ENCODE measurements at regions not wholly inside any gene's neighbourhood (a gene's known extent, or its start where the extent isn't known, plus 50 kb on each side); places are given as distances from the start of the nearest gene placed in this dataset.

- TF ChIP-seq POLR2A (IDR thresholded peaks at IDR 0.05): no peak
- TF ChIP-seq, protein P1, sequence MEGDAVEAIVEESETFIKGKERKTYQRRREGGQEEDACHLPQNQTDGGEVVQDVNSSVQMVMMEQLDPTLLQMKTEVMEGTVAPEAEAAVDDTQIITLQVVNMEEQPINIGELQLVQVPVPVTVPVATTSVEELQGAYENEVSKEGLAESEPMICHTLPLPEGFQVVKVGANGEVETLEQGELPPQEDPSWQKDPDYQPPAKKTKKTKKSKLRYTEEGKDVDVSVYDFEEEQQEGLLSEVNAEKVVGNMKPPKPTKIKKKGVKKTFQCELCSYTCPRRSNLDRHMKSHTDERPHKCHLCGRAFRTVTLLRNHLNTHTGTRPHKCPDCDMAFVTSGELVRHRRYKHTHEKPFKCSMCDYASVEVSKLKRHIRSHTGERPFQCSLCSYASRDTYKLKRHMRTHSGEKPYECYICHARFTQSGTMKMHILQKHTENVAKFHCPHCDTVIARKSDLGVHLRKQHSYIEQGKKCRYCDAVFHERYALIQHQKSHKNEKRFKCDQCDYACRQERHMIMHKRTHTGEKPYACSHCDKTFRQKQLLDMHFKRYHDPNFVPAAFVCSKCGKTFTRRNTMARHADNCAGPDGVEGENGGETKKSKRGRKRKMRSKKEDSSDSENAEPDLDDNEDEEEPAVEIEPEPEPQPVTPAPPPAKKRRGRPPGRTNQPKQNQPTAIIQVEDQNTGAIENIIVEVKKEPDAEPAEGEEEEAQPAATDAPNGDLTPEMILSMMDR (IDR thresholded peaks at IDR 0.05): no peak
- H3K4me3 ChIP-seq (replicated peaks in 1 of 3): no peak overlapping the region
- no peaks in the 10 kb centered on the region for H3K4me1 ChIP-seq
- DNase-seq: no peak
- no peak overlapping the region for H3K27ac ChIP-seq
- no peaks in the 10 kb centered on the region for H3K9me3 ChIP-seq
- intact Hi-C loops (cut with DNase I): no loop called here
- 58 to 63% methylated on average over 10 of the region's 10 CpGs for WGBS, 2 donors
- no peaks in the 10 kb centered on the region for H3K27me3 ChIP-seq
- H3K36me3 ChIP-seq: no peaks in the 10 kb centered on the region
Measured at GRCh38 chr14:61125867-61126572, 145.0 kb downstream of the SLC38A6 start.

DNA sequence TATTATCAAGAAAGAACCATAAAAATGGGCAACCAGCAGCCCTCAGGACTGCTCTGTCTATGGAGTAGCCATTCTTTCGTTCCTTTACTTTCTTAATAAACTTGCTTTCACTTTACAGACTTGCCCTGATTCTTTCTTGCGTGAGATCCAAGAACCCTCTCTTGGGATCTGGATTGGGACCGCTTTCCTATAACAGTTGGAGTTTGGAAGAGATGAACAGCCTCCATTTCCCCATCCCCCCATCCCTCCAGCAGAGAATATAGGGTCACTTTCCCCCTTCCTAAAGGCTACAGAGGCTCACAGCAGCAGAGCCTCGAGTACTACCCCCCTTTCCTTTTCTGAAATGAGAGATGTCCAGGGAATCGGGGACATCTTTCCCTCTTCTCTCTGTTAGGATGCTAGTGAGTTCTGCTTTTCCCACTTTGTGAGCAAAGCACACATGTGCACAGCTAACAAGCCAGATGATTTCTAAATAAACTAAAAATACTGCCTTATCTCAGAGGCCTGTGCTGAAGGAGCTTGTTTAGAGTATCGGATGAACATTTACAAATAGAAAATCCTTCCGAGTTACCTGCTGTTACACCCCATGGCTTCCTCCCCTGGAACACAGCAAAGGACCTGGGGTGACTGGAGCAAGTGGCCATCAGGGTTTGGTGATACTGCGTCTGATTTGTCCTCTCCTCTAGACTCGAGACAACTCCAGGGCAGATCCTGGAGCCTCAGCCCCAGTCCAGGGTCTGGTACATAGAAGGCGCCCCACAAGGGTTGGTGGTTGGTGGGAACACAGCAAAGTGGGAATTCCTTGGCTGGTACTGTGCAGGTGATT is 144.2 kb downstream of the SLC38A6 start:
- Histone ChIP-seq H3K27ac (no peak overlapping the region), H3K36me3 (no peaks in the 10 kb centered on the region), H3K4me1 (no peaks in the 10 kb centered on the region), H3K9me3 (no peaks in the 10 kb centered on the region), H3K4me3 (replicated peaks in 1 of 3) (no peak overlapping the region), H3K27me3 (no peaks in the 10 kb centered on the region)
- no peak for DNase-seq
- TF ChIP-seq, protein P1 (IDR thresholded peaks at IDR 0.05): no peak
- TF ChIP-seq POLR2A (IDR thresholded peaks at IDR 0.05): no peak
- intact Hi-C loops (cut with DNase I): no loop called here
- WGBS, 2 donors: 72 to 82% methylated on average over 10 of the region's 10 CpGs

DNA sequence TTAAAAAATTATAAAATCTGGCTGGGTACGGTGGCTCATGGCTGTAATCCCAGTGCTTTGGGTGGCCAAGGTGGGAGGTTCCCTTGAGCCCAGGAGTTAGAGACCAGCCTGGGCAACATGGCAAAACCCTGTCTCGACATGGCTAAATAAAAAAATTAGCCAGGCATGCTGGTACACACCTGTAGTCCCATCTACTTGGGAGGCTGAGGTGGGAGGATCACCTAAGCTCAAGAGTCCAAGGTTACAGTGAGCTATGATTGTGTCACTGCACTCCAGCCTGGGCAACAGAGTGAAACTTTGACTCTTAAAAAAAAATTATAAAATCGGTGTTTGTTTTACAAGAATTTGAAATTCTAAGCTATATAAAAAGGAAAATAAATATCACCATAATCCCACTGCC is 141.8 kb downstream of the SLC38A6 start:
- TF ChIP-seq POLR2A (IDR thresholded peaks at IDR 0.05): no peak
- TF ChIP-seq, protein P1 (IDR thresholded peaks at IDR 0.05): no peak
- 91 to 95% methylated on average over 3 of the region's 3 CpGs for WGBS, 2 donors
- H3K4me1 ChIP-seq: no peaks in the 10 kb centered on the region
- no peaks in the 10 kb centered on the region for H3K9me3 ChIP-seq
- no peak overlapping the region for H3K4me3 ChIP-seq (replicated peaks in 1 of 3)
- no peaks in the 10 kb centered on the region for H3K36me3 ChIP-seq
- no peak overlapping the region for H3K27ac ChIP-seq
- DNase-seq: no peak
- H3K27me3 ChIP-seq: no peaks in the 10 kb centered on the region
- intact Hi-C loops (cut with DNase I): no loop called here

- 92 to 94% methylated on average over 9 of the region's 9 CpGs for WGBS, 2 donors
- Histone ChIP-seq H3K36me3 (no peaks in the 10 kb centered on the region), H3K4me1 (no peaks in the 10 kb centered on the region), H3K4me3 (replicated peaks in 1 of 3) (no peak overlapping the region), H3K9me3 (no peaks in the 10 kb centered on the region), H3K27ac (no peak overlapping the region), H3K27me3 (no peaks in the 10 kb centered on the region)
- TF ChIP-seq, protein P1 (IDR thresholded peaks at IDR 0.05): no peak
- no peak for TF ChIP-seq POLR2A (IDR thresholded peaks at IDR 0.05)
- DNase-seq: no peak
- intact Hi-C loops (cut with DNase I): no loop called here
Measured at GRCh38 chr14:61121355-61121787, 140.3 kb downstream of the SLC38A6 start.

DNA sequence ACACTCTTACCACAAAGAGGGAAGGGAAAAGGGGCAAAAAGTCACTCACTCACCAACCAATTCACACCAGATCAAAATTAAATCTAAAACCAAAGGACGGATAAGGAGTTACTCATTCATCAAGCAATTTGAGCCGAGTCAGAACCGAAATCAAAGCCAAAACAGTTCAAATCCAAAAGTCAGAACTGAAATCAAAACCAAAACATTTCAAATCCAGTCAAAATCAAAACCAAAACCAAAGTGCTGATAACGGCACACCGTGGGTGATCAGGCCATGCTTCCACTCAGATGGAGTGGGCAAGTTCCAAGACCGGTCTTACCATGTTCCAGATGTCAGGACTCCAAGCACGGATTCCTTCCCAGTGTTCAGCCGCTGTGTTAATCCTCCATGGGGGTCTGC is 139.5 kb downstream of the SLC38A6 start:
- Histone ChIP-seq H3K4me1 (no peaks in the 10 kb centered on the region), H3K36me3 (no peaks in the 10 kb centered on the region), H3K4me3 (replicated peaks in 1 of 3) (no peak overlapping the region), H3K9me3 (no peaks in the 10 kb centered on the region), H3K27me3 (no peaks in the 10 kb centered on the region), H3K27ac (no peak overlapping the region)
- intact Hi-C loops (cut with DNase I): no loop called here
- TF ChIP-seq, protein P1 (IDR thresholded peaks at IDR 0.05): no peak
- no peak for TF ChIP-seq POLR2A (IDR thresholded peaks at IDR 0.05)
- WGBS, 2 donors: 78 to 93% methylated on average over 8 of the region's 8 CpGs
- DNase-seq: no peak
